ENCODE measurements at regions not wholly inside any gene's neighbourhood (a gene's known extent, or its start where the extent isn't known, plus 50 kb on each side); places are given as distances from the start of the nearest gene placed in this dataset.

- no peak for TF ChIP-seq SIN3A (IDR thresholded peaks at IDR 0.05; ENCODE audit: borderline replicate concordance, insufficient read depth, low read length)
- no peak for TF ChIP-seq REST (IDR thresholded peaks at IDR 0.05; ENCODE audit: insufficient read depth in 1 of 2, low read depth in 2 of 2, low read length in 2 of 2)
- TF ChIP-seq TAF1 (IDR thresholded peaks at IDR 0.05; ENCODE audit: borderline replicate concordance, insufficient read depth, low read length): no peak
- no peak for TF ChIP-seq FOXP2 (optimal IDR thresholded peaks at IDR 0.05; ENCODE audit: borderline replicate concordance, extremely low read depth, extremely low read length, insufficient read depth)
- no peak for TF ChIP-seq POLR2AphosphoS5 (IDR thresholded peaks at IDR 0.05; ENCODE audit: low read depth, low read length)
Measured at GRCh38 chr1:29643838-29644440, 407.6 kb downstream of the PTPRU start.

- TF ChIP-seq POLR2AphosphoS5 (IDR thresholded peaks at IDR 0.05; ENCODE audit: low read depth, low read length) (no peak), REST (IDR thresholded peaks at IDR 0.05; ENCODE audit: insufficient read depth in 1 of 2, low read depth in 2 of 2, low read length in 2 of 2) (no peak), FOXP2 (optimal IDR thresholded peaks at IDR 0.05; ENCODE audit: borderline replicate concordance, extremely low read depth, extremely low read length, insufficient read depth) (no peak), SIN3A (IDR thresholded peaks at IDR 0.05; ENCODE audit: borderline replicate concordance, insufficient read depth, low read length) (no peak), TAF1 (IDR thresholded peaks at IDR 0.05; ENCODE audit: borderline replicate concordance, insufficient read depth, low read length) (no peak)
Measured at GRCh38 chr1:29643281-29643680, 407.0 kb downstream of the PTPRU start.

- TF ChIP-seq FOXP2 (optimal IDR thresholded peaks at IDR 0.05; ENCODE audit: borderline replicate concordance, extremely low read depth, extremely low read length, insufficient read depth) (no peak), TAF1 (IDR thresholded peaks at IDR 0.05; ENCODE audit: borderline replicate concordance, insufficient read depth, low read length) (no peak), SIN3A (IDR thresholded peaks at IDR 0.05; ENCODE audit: borderline replicate concordance, insufficient read depth, low read length) (no peak), POLR2AphosphoS5 (IDR thresholded peaks at IDR 0.05; ENCODE audit: low read depth, low read length) (no peak), REST (IDR thresholded peaks at IDR 0.05; ENCODE audit: insufficient read depth in 1 of 2, low read depth in 2 of 2, low read length in 2 of 2) (no peak)
Measured at GRCh38 chr1:29642519-29642918, 406.2 kb downstream of the PTPRU start.

DNA sequence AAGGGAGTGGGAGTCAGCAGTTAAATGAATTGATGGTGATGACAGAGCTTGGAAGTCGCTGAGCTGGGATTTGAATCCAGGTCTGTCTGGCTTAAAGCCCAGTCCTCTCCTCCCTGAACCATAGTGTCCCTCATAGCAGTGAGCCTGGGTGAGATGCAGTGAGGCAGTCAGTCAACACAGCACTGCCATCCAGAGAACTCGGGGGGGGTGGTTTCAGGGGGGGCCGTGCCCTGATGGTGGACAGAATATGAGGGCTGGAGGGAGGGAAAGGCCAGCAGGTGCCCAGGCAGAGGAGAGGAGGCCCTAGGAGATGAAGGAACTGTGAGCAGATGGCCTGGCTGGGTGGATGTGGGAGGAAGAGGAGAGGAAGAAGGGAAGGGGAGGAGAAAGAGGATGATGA lies 405.6 kb downstream of the PTPRU start:
- TF ChIP-seq TAF1 (IDR thresholded peaks at IDR 0.05; ENCODE audit: borderline replicate concordance, insufficient read depth, low read length) (no peak), SIN3A (IDR thresholded peaks at IDR 0.05; ENCODE audit: borderline replicate concordance, insufficient read depth, low read length) (no peak), FOXP2 (optimal IDR thresholded peaks at IDR 0.05; ENCODE audit: borderline replicate concordance, extremely low read depth, extremely low read length, insufficient read depth) (no peak), POLR2AphosphoS5 (IDR thresholded peaks at IDR 0.05; ENCODE audit: low read depth, low read length) (no peak), REST (IDR thresholded peaks at IDR 0.05; ENCODE audit: insufficient read depth in 1 of 2, low read depth in 2 of 2, low read length in 2 of 2) (no peak)

DNA sequence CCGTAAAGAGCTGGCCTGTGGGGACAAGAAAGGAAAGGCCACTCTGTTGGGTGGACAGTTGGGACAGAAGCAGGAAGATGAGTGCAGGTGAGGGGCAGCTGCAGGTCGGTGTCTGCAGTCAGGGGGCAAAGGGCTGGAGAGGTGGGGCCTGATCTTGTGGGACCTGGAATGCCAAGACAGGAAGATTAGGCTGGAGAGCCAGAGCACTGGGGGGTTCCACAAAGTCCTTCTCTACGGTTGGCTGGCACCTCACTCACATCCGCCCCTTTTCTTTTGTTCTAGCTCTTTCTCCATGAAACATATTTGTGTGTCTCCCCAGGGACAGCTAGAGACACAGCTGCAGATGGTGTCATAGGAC lies 404.1 kb downstream of the PTPRU start:
- TF ChIP-seq TAF1 (IDR thresholded peaks at IDR 0.05; ENCODE audit: borderline replicate concordance, insufficient read depth, low read length) (no peak), REST (IDR thresholded peaks at IDR 0.05; ENCODE audit: insufficient read depth in 1 of 2, low read depth in 2 of 2, low read length in 2 of 2) (no peak), POLR2AphosphoS5 (IDR thresholded peaks at IDR 0.05; ENCODE audit: low read depth, low read length) (no peak), SIN3A (IDR thresholded peaks at IDR 0.05; ENCODE audit: borderline replicate concordance, insufficient read depth, low read length) (no peak), FOXP2 (optimal IDR thresholded peaks at IDR 0.05; ENCODE audit: borderline replicate concordance, extremely low read depth, extremely low read length, insufficient read depth) (no peak)

All from PFSK-1 (cell line).